GM12875 (cell line): ENCODE measurements at regions not wholly inside any gene's neighbourhood (a gene's known extent, or its start where the extent isn't known, plus 50 kb on each side); places are given as distances from the start of the nearest gene placed in this dataset.

Experiments
- H3K4me3 ChIP-seq: one replicate; pipeline ENCODE4 v1.5.1; 2011; ENCODE audit warnings: low read depth, low read length, control low read depth
- CTCF ChIP-seq: IDR thresholded peaks from 2 replicates; pipeline ENCODE4 v1.5.1; 2011; ENCODE audit warnings: low read depth, mild to moderate bottlenecking, control low read depth, inconsistent platforms, low read length, moderate library complexity, borderline replicate concordance; ENCODE audit not compliant: insufficient read depth

GRCh38 chr3:178405531-178405930, 130.7 kb upstream of the KCNMB2 start:
- no peak overlapping the region for H3K4me3 ChIP-seq
- no peak for TF ChIP-seq CTCF

GRCh38 chr3:178406206-178406605, 130.0 kb upstream of the KCNMB2 start:
- no peak overlapping the region for H3K4me3 ChIP-seq
- no peak for TF ChIP-seq CTCF

GRCh38 chr3:178415384-178415783, 120.9 kb upstream of the KCNMB2 start:
- no peak for TF ChIP-seq CTCF
- no peak overlapping the region for H3K4me3 ChIP-seq

- no peak for TF ChIP-seq CTCF
- no peak overlapping the region for H3K4me3 ChIP-seq
Observed at GRCh38 chr3:178417736-178418135, 118.5 kb upstream of the KCNMB2 start.

- no peak overlapping the region for H3K4me3 ChIP-seq
- TF ChIP-seq CTCF: no peak
Observed at GRCh38 chr3:178419071-178419470, 117.2 kb upstream of the KCNMB2 start.

GRCh38 chr3:178420033-178420432, 116.2 kb upstream of the KCNMB2 start:
- no peak for TF ChIP-seq CTCF
- no peak overlapping the region for H3K4me3 ChIP-seq

GRCh38 chr3:178421069-178421468, 115.2 kb upstream of the KCNMB2 start:
- H3K4me3 ChIP-seq: no peak overlapping the region
- TF ChIP-seq CTCF: no peak
